22Rv1 (cell line): ENCODE measurements at regions not wholly inside any gene's neighbourhood (a gene's known extent, or its start where the extent isn't known, plus 50 kb on each side); places are given as distances from the start of the nearest gene placed in this dataset.

Experiments
- ZFX ChIP-seq: fragments of 450-650 bp; IDR thresholded peaks from 2 replicates; pipeline ENCODE4 v1.6.1; 2017; ENCODE audit warnings: antibody characterized with exemption, borderline replicate concordance
- TF ChIP-seq, protein P1 (sequence below): fragments of 450-650 bp; IDR thresholded peaks from 2 replicates; pipeline ENCODE4 v1.5.1; 2017; ENCODE audit warnings: mild to moderate bottlenecking

DNA sequence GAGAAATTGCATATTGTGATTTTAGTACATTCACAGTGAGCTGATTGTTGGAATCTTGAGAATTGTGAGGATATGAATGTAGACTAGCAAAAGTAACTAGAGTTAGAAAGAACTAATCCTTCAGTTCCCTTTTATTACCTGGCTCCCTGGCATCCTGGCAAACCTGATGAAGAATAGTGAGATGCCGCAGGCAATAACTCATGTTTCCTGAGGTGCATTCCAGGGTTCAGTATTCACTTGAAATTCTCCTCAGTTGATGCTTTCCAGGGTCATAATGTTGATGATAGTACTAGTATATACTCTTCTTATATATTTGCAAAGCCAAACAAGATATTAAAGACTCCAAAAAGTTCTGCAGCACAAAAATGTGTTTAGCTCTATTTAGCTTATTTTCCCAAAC is 432.1 kb upstream of the CELF4 start:
- TF ChIP-seq, protein P1, sequence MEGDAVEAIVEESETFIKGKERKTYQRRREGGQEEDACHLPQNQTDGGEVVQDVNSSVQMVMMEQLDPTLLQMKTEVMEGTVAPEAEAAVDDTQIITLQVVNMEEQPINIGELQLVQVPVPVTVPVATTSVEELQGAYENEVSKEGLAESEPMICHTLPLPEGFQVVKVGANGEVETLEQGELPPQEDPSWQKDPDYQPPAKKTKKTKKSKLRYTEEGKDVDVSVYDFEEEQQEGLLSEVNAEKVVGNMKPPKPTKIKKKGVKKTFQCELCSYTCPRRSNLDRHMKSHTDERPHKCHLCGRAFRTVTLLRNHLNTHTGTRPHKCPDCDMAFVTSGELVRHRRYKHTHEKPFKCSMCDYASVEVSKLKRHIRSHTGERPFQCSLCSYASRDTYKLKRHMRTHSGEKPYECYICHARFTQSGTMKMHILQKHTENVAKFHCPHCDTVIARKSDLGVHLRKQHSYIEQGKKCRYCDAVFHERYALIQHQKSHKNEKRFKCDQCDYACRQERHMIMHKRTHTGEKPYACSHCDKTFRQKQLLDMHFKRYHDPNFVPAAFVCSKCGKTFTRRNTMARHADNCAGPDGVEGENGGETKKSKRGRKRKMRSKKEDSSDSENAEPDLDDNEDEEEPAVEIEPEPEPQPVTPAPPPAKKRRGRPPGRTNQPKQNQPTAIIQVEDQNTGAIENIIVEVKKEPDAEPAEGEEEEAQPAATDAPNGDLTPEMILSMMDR, result no peak
- TF ChIP-seq ZFX, result no peak
